HUES6 (cell line): ENCODE measurements at regions not wholly inside any gene's neighbourhood (a gene's known extent, or its start where the extent isn't known, plus 50 kb on each side); places are given as distances from the start of the nearest gene placed in this dataset.

Experiments used
- H3K27ac ChIP-seq: 2 replicates; pipeline ENCODE4 v1.7.0; 2013; ENCODE audit warnings: low read depth, mild to moderate bottlenecking, low read length, inconsistent platforms
- H3K27me3 ChIP-seq: 2 replicates; pipeline ENCODE4 v1.6.1; 2013; ENCODE audit warnings: low read length; ENCODE audit not compliant: control insufficient read depth, insufficient read depth
- H3K36me3 ChIP-seq: 2 replicates; pipeline ENCODE4 v1.6.1; 2013; ENCODE audit warnings: low read length; ENCODE audit not compliant: control insufficient read depth, insufficient read depth
- H3K4me1 ChIP-seq: 2 replicates; pipeline ENCODE4 v1.6.1; 2013; ENCODE audit warnings: low read length; ENCODE audit not compliant: control insufficient read depth, insufficient read depth
- H3K4me3 ChIP-seq: 2 replicates; pipeline ENCODE4 v1.5.1; 2013; ENCODE audit warnings: low read depth, low read length
- H3K9ac ChIP-seq: one replicate; pipeline ENCODE4 v1.6.1; 2013; ENCODE audit warnings: mild to moderate bottlenecking, low read length
- H3K9me3 ChIP-seq: 2 replicates; pipeline ENCODE4 v1.6.1; 2013; ENCODE audit warnings: low read depth, low read length; ENCODE audit not compliant: control insufficient read depth, insufficient read depth

DNA sequence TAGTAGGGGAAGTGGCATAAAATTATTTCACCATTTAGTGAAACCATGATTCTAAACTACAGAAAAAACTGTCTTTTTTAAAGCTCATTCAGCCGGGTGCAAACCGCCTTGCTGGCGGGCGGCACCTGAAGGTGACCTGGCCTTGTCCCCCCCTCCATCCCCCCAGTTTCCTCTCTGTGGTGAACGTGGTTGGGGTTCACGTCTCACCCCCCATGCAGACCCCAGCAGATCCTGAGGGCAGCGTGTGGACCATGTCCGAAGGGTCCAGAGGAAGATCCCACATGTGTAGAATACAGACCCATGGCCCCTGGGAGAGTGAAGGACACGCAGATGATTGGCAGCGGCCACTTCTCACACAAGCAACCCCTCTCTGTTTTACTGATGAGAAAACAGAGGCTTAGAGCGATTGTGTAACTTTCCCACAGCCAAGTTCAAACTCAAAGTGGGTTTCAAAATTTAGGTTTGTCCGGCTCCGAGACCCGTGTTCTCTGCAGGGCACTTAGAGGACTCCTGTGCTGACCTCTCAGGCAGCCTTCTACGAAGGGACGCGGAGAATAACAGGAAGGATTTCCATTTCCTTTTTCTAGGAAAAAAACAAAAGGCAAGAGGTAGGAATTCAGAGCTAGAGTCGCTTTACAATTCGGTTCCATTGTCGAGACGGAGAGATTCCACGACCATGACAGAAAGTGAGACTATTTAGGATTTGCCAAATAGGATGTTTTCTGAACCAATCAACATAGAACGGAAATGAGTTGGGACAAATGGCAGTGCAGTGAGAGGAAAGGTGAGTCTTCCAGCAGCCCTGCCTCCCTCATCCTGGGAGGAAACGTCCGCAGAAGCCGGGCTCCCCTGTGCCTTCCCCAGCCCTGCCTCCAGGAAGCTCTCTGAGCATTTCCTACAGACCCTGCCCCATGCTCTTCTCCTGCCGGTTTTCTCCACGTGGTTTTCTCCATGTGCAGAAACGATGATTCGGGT lies 67.6 kb upstream of the PITRM1 start:
- Histone ChIP-seq H3K27ac (no peak overlapping the region), H3K36me3 (no peaks in the 10 kb centered on the region), H3K9ac (no peak overlapping the region), H3K4me1 (no peaks in the 10 kb centered on the region), H3K9me3 (no peaks in the 10 kb centered on the region), H3K27me3 (peaks cover 5% of the 10 kb centered on the region), H3K4me3 (no peak overlapping the region)

DNA sequence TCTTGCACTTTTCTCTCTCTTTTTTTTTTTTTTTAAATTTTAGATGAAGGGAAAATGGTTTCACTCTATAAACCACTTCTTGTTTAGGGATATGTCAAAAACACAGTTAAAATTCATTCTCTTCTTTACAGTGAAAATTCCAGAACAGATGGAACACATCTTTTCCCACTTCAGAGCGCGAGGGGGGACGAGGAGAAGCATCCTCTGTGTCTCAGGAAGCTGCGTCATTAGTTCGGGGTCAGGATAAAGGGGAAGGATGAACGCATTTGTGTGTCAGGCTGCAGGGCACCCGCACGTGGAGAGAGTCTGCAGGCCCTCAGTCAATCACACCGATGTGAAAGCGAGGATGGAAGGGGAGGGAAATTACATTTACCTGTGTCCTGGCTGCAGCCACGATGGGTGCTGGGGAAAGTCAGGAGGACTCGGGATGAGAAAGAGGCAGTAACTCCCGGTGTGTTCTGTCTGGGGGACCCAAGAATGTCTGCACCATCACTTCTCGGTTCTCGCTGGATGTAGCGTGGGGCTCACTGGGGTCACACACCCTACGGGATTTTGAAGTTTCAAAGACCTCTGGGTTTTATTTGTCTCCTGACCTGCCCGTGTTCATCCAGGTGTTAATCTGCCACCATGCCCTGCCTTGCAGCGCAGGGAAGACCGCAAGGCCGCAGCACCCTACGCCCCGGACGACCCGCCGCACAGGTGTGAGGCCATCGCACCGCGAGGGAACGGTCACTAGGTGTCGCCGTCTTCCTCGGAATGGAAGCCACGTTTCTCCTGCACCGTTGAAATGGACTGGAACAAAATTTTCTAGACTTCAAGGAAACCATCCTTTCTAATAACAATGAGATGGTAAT lies 66.7 kb upstream of the PITRM1 start:
- H3K27me3 ChIP-seq, result peaks cover 5% of the 10 kb centered on the region
- H3K9ac ChIP-seq, result no peak overlapping the region
- peaks cover 3% of the 10 kb centered on the region; the same call in 1 of the 2 replicates for H3K9me3 ChIP-seq
- H3K36me3 ChIP-seq, result no peaks in the 10 kb centered on the region
- no peak overlapping the region for H3K4me3 ChIP-seq
- no peak overlapping the region for H3K27ac ChIP-seq
- H3K4me1 ChIP-seq, result no peaks in the 10 kb centered on the region

- Histone ChIP-seq H3K9me3 (peaks cover 3% of the 10 kb centered on the region; the same call in 1 of the 2 replicates), H3K4me3 (no peak overlapping the region), H3K9ac (no peak overlapping the region), H3K27ac (no peak overlapping the region), H3K4me1 (no peaks in the 10 kb centered on the region), H3K36me3 (no peaks in the 10 kb centered on the region), H3K27me3 (peaks cover 5% of the 10 kb centered on the region)
Observed at GRCh38 chr10:3238115-3238871, 65.7 kb upstream of the PITRM1 start.

DNA sequence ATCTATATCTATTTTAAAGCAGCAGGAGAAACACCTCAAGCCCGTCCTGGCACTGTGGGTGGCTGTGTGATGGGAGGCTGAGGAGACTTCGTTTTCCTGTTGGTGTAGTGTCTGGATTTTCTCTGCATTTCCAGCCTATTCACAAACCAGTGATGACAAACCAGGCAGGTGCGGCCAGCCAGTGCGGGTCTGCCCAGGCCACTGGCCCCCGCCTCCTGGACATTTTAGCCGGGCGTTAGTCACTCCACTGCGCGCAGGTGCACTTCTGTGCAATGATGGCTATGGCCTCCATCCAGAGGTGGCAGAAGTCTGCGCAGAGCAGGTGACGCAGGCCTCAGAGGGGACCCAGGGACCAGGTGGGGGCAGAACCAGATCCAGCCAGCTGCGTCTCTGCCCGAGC lies 64.9 kb upstream of the PITRM1 start:
- no peak overlapping the region for H3K9ac ChIP-seq
- H3K27ac ChIP-seq, result no peak overlapping the region
- no peaks in the 10 kb centered on the region for H3K4me1 ChIP-seq
- H3K36me3 ChIP-seq, result no peaks in the 10 kb centered on the region
- peaks cover 5% of the 10 kb centered on the region for H3K27me3 ChIP-seq
- H3K4me3 ChIP-seq, result no peak overlapping the region
- H3K9me3 ChIP-seq, result peaks cover 3% of the 10 kb centered on the region; the same call in 1 of the 2 replicates

DNA sequence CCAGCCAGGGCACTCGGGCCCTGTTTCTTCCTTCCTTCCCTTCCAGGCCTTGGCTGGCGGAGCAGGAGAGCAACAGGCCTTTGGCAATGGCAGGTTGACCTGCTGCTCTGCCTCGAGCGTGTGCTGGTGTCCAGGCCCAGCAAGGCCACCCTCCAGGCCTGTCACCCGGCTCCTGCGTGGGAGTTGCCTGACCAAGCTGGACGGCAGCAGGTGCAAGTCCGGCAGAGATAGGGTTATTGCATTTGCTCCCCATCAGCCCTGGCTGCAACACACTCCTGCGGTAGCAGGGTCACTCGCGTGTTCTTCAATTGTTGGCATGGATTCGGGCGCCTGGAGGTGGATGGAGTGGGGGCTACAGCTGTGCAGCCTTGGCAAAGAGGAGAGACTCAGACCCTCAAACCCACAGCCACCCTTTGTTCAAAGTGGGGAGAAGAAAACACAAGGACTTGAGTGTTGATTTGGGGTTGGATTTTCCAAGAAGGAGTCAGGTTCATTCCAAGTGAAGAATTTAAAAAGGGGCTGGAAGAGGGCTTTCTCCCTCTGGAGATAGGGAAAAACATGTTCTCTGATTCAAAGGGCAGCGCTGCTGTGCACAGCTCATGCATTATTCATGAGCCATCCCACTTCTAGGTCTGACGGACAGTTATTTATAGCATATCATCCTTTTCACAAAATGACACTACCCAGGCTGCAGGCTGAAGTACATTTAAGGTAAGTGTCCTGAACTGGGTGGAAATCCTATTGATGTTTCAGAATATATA lies 64.2 kb upstream of the PITRM1 start:
- no peak overlapping the region for H3K4me3 ChIP-seq
- H3K27ac ChIP-seq, result no peak overlapping the region
- H3K9ac ChIP-seq, result no peak overlapping the region
- H3K36me3 ChIP-seq, result no peaks in the 10 kb centered on the region
- H3K9me3 ChIP-seq, result peaks cover 3% of the 10 kb centered on the region; the same call in 1 of the 2 replicates
- no peaks in the 10 kb centered on the region for H3K4me1 ChIP-seq
- peaks cover 5% of the 10 kb centered on the region for H3K27me3 ChIP-seq

GRCh38 chr10:3235996-3236510 lies 63.5 kb upstream of the PITRM1 start:
- H3K27me3 ChIP-seq, result peaks cover 5% of the 10 kb centered on the region
- no peak overlapping the region for H3K27ac ChIP-seq

DNA sequence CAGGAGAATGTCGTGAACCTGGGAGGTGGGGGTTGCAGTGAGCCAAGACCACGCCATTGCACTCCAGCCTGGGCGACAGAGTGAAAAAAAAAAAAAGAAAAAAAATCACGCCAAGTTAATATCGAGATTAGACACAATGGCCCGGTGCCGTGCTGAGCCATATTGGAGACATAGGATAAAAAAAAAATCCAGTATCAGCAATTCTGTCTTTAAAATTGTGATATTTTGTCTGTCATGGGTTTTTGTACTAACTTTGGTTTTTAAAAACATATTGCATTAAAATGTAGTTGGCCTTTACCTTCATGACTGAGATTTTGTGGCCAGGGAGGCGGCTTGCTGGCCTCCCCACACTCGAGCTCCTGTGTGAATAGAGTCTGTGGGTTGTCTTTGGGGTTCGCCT lies 62.8 kb upstream of the PITRM1 start:
- Histone ChIP-seq H3K36me3 (no peaks in the 10 kb centered on the region), H3K4me3 (no peak overlapping the region), H3K4me1 (no peaks in the 10 kb centered on the region), H3K27ac (no peak overlapping the region), H3K9me3 (peaks cover 3% of the 10 kb centered on the region; the same call in 1 of the 2 replicates), H3K9ac (no peak overlapping the region), H3K27me3 (peaks cover 5% of the 10 kb centered on the region)

More at GRCh38 chr10:3235996-3236510, 63.5 kb upstream of the PITRM1 start:
- no peaks in the 10 kb centered on the region for H3K36me3 ChIP-seq
- H3K9ac ChIP-seq, result no peak overlapping the region
- H3K4me1 ChIP-seq, result no peaks in the 10 kb centered on the region
- no peak overlapping the region for H3K4me3 ChIP-seq
- H3K9me3 ChIP-seq, result peaks cover 3% of the 10 kb centered on the region; the same call in 1 of the 2 replicates

DNA sequence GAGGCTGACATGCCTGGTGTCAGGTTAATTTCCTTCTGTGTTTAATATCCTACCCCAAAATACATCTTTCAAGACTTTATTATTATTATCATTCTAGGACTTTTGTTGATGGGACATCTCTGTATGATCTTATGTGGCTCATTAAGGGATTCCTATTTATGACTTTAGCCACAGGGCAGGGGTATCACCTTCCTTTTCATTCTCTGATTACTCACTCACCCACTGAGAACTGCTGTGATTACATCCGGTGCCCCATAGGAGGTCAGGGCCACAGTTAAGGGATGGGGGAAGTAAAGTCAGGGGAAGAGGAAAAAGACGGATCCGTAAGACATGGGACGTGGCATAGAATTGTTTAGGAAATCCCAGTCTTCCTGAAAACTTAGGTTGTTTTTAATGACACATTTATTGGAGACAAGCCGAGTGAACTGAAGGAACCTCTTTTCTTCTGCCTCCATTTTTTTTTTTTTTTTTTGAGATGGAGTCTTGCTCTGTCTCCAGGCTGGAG lies 61.0 kb upstream of the PITRM1 start:
- Histone ChIP-seq H3K4me3 (no peak overlapping the region), H3K9ac (no peak overlapping the region), H3K9me3 (peaks cover 3% of the 10 kb centered on the region; the same call in 1 of the 2 replicates), H3K27me3 (no peaks in the 10 kb centered on the region), H3K36me3 (no peaks in the 10 kb centered on the region), H3K4me1 (no peaks in the 10 kb centered on the region), H3K27ac (no peak overlapping the region)

DNA sequence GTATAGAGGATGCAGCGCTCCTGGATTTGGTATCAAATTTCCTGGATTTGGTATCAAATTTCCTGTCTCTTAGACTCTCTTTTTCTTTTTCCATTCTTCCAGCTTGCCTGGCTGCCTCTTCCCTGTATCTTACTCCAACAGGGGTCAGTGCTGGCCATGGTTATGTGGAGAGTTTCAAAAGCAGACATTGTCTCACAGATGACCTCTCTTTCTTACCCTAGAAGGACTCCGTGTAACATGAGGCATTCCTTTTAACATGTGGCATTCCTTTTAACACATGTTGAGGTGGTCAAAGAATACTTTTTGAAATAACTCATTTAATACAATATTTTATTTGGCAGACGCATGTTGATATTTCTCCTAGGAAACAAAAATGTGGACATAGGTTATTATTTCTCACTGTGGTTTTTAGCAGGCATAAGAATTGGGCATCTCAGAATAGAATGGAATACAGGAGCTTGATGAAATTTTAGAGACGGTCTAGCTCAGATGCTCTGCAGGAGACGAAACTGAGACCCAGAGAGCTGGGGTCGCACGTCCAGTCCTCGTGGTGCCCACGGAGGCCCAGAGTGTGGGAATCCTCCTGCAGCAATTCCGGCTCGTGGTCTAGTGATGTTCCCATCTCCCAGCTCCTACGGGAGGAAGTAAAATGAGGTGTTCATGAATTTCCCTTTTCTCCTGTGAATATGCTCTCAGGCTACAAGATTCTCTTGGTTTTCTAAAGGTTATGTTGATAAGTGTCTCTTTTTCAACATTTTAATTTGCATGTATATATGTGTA lies 59.6 kb upstream of the PITRM1 start:
- Histone ChIP-seq H3K4me1 (peaks cover 5% of the 10 kb centered on the region; the same call in 1 of the 2 replicates), H3K27ac (no peak overlapping the region), H3K9ac (no peak overlapping the region), H3K4me3 (no peak overlapping the region), H3K36me3 (no peaks in the 10 kb centered on the region), H3K27me3 (no peaks in the 10 kb centered on the region), H3K9me3 (peaks cover 3% of the 10 kb centered on the region; the same call in 1 of the 2 replicates)
